ENCODE measurements at regions not wholly inside any gene's neighbourhood (a gene's known extent, or its start where the extent isn't known, plus 50 kb on each side); places are given as distances from the start of the nearest gene placed in this dataset.

GRCh38 chr3:195009616-195010015 is 261.3 kb downstream of the XXYLT1 start:
- no TSS peak for BruUV-seq (replicated peaks)
- no peaks in the 10 kb centered on the region for H4K20me1 ChIP-seq (ENCODE audit: insufficient read depth)
- H3K9me2 ChIP-seq (ENCODE audit: insufficient read depth): no peaks in the 10 kb centered on the region
- no peaks in the 10 kb centered on the region for H3K79me2 ChIP-seq (ENCODE audit: low read depth)
- intact Hi-C loops (cut with micrococcal nuclease; ENCODE audit: unreplicated experiment): no loop called here
- no peaks in the 10 kb centered on the region for H3K36me3 ChIP-seq (ENCODE audit: low read depth)
- H3K4me1 ChIP-seq (replicated peaks; ENCODE audit: insufficient read depth): peaks cover 38% of the 10 kb centered on the region
- no peak overlapping the region for H3K27ac ChIP-seq
- ChIA-PET POLR2A (ENCODE audit: unreplicated experiment) (no interaction called here), CTCF (interaction anchor here (0.6 kb wide), 1 partner anchor 23 kb away, joined by 3 read pairs; no protein-coding TSS in a partner anchor)
- H3K27me3 ChIP-seq (ENCODE audit: insufficient read depth, low read depth): no peaks in the 10 kb centered on the region
- no peak for DNase-seq
- no peak overlapping the region for H2AFZ ChIP-seq
- no peak overlapping the region for H3K4me2 ChIP-seq
- peaks cover 10% of the 10 kb centered on the region; the same call in 1 of the 2 replicates for H3F3A ChIP-seq (ENCODE audit: insufficient read depth, low read depth)
- TF ChIP-seq EZH2 (IDR thresholded peaks at IDR 0.05; ENCODE audit: low read depth): no peak
- TF ChIP-seq, protein P1, sequence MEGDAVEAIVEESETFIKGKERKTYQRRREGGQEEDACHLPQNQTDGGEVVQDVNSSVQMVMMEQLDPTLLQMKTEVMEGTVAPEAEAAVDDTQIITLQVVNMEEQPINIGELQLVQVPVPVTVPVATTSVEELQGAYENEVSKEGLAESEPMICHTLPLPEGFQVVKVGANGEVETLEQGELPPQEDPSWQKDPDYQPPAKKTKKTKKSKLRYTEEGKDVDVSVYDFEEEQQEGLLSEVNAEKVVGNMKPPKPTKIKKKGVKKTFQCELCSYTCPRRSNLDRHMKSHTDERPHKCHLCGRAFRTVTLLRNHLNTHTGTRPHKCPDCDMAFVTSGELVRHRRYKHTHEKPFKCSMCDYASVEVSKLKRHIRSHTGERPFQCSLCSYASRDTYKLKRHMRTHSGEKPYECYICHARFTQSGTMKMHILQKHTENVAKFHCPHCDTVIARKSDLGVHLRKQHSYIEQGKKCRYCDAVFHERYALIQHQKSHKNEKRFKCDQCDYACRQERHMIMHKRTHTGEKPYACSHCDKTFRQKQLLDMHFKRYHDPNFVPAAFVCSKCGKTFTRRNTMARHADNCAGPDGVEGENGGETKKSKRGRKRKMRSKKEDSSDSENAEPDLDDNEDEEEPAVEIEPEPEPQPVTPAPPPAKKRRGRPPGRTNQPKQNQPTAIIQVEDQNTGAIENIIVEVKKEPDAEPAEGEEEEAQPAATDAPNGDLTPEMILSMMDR (conservative IDR thresholded peaks at IDR 0.05): no peak
- H3K9me3 ChIP-seq (ENCODE audit: insufficient read depth, low read depth): no peaks in the 10 kb centered on the region
- H3K4me3 ChIP-seq: no peak overlapping the region

DNA sequence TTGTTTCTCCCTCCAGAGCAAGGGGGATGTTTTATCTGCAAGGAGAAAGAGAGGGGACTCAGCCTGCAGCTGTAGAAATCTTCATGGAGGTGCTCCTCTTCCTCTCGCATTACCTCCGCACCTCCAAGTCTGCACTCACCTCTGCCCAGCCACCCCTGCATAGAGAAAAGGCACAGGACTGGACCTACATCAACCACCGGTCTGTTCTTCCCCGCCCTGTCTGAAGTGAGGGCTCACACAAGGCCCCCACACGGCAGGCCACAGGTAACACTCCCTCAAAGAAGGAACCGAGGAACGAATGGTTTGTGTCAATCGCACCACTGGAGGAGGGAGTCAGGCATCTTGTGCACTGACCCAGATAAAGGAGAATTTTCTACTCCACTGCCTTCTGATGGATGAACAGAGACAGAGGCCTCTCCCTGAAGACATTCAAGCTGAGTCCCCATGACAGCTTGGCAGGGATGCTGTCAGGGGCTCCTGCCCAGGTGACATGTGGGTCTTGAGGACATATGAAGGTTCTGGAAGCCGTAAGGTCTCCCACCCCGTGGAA is 260.3 kb downstream of the XXYLT1 start:
- Histone ChIP-seq H3K79me2 (ENCODE audit: low read depth) (no peaks in the 10 kb centered on the region), H3K36me3 (ENCODE audit: low read depth) (no peaks in the 10 kb centered on the region), H3K27me3 (ENCODE audit: insufficient read depth, low read depth) (no peaks in the 10 kb centered on the region), H3K4me2 (no peak overlapping the region), H2AFZ (no peak overlapping the region), H4K20me1 (ENCODE audit: insufficient read depth) (no peaks in the 10 kb centered on the region), H3K27ac (no peak overlapping the region), H3K4me3 (no peak overlapping the region), H3K9me2 (ENCODE audit: insufficient read depth) (no peaks in the 10 kb centered on the region), H3F3A (ENCODE audit: insufficient read depth, low read depth) (peaks cover 18% of the 10 kb centered on the region), H3K9me3 (ENCODE audit: insufficient read depth, low read depth) (no peaks in the 10 kb centered on the region), H3K4me1 (replicated peaks; ENCODE audit: insufficient read depth) (peaks cover 48% of the 10 kb centered on the region)
- POLR2A ChIA-PET (ENCODE audit: unreplicated experiment): no interaction called here
- BruUV-seq (replicated peaks): no TSS peak
- CTCF ChIA-PET: interaction anchor here (0.6 kb wide), 1 partner anchor 24 kb away, joined by 3 read pairs; no protein-coding TSS in a partner anchor
- no peak for DNase-seq
- TF ChIP-seq, protein P1 (conservative IDR thresholded peaks at IDR 0.05): no peak
- no peak for TF ChIP-seq EZH2 (IDR thresholded peaks at IDR 0.05; ENCODE audit: low read depth)
- intact Hi-C loops (cut with micrococcal nuclease; ENCODE audit: unreplicated experiment): no loop called here

DNA sequence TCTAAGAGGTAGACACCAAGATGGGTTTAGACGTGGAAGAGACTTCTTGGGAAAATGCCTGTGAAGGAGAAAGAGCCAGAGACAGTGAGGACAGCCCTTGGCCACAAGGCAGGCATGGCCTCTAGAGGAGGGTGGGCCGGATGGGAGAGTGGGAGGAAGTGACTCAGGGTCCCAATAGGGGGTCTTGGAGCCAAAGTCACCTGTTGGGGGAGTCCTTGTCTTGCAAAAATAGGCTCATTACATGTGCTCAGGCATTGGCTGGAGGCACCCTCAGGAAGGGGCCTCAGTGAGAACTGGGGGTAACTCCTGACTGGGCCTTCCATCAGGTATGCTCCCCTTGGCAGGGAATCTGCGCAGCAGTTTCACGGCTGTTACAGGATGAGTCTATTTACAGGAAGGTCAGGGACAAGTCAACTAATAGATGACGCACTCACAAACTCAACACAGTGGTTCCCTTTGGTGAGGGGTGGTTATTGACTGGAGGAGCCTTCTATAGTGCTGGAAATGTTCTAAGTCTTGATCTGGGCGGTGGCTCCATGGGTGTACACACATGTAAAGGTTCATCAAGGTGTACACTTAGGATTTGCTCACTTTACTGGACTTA is 259.6 kb downstream of the XXYLT1 start:
- Histone ChIP-seq H3K27me3 (ENCODE audit: insufficient read depth, low read depth) (no peaks in the 10 kb centered on the region), H3K4me2 (peak overlapping the region; percentile 24), H2AFZ (no peak overlapping the region), H3K9me3 (ENCODE audit: insufficient read depth, low read depth) (no peaks in the 10 kb centered on the region), H3K79me2 (ENCODE audit: low read depth) (no peaks in the 10 kb centered on the region), H3K4me3 (no peak overlapping the region), H3F3A (ENCODE audit: insufficient read depth, low read depth) (peaks cover 18% of the 10 kb centered on the region), H3K36me3 (ENCODE audit: low read depth) (no peaks in the 10 kb centered on the region), H3K4me1 (replicated peaks; ENCODE audit: insufficient read depth) (peaks cover 49% of the 10 kb centered on the region), H4K20me1 (ENCODE audit: insufficient read depth) (no peaks in the 10 kb centered on the region), H3K9me2 (ENCODE audit: insufficient read depth) (no peaks in the 10 kb centered on the region), H3K27ac (peak overlapping the region; percentile 8; the same call in 1 of the 2 replicates)
- BruUV-seq (replicated peaks): no TSS peak
- CTCF ChIA-PET: no interaction called here
- no peak for DNase-seq
- TF ChIP-seq EZH2 (IDR thresholded peaks at IDR 0.05; ENCODE audit: low read depth): no peak
- TF ChIP-seq, protein P1 (conservative IDR thresholded peaks at IDR 0.05): no peak
- POLR2A ChIA-PET (ENCODE audit: unreplicated experiment): interaction anchor here (0.6 to 0.7 kb wide), 2 partner anchors 194 to 654 kb away, joined by 4 read pairs; no protein-coding TSS in a partner anchor
- intact Hi-C loops (cut with micrococcal nuclease; ENCODE audit: unreplicated experiment): no loop called here
